Panc1 (cell line): ENCODE measurements at regions not wholly inside any gene's neighbourhood (a gene's known extent, or its start where the extent isn't known, plus 50 kb on each side); places are given as distances from the start of the nearest gene placed in this dataset.

Source experiments
- ATAC-seq: fragments of 200-7000 bp; cut with Tn5 transposase; 2 replicates; pipeline ENCODE4 v1.9.1; 2020; ENCODE audit warnings: mild to moderate bottlenecking, moderate library complexity
- BruUV-seq: library from RNA; stranded (reverse); fragments of 400-500 nt; replicated peaks from 2 replicates; lab custom pipeline; 2021; lab: Mats Ljungman, UMichigan
- CTCF ChIA-PET: fragments of 300-600 bp; sonication (Branson Sonifier 250); formaldehyde crosslinking; loops from one replicate; lab custom pipeline; 2022; ENCODE audit warnings: antibody characterized with exemption; lab: Charles Lee
- POLR2A ChIA-PET: fragments of 300-600 bp; sonication (Branson Sonifier 250); formaldehyde crosslinking; loops from one replicate; lab custom pipeline; 2022; ENCODE audit warnings: antibody characterized with exemption; lab: Charles Lee
- DNase-seq: peaks from one replicate; pipeline ENCODE4 v3.0.0-alpha.2; 2010; ENCODE audit warnings: low read depth, low spot score
- H3K27ac ChIP-seq: 2 replicates; pipeline ENCODE4 v1.5.1; 2011; ENCODE audit warnings: mild to moderate bottlenecking, low read length, inconsistent platforms
- H3K27me3 ChIP-seq: fragments of 200-500 bp; sonication (Bioruptor generic); 2 replicates; pipeline ENCODE4 v1.6.0; 2014; ENCODE audit warnings: low read length, inconsistent platforms; ENCODE audit not compliant: control insufficient read depth, insufficient read depth
- H3K36me3 ChIP-seq: fragments of 200-500 bp; sonication (Bioruptor generic); 2 replicates; pipeline ENCODE4 v1.5.1; 2014; ENCODE audit warnings: inconsistent platforms, mild to moderate bottlenecking, low read length, moderate library complexity; ENCODE audit not compliant: control insufficient read depth, insufficient read depth
- H3K4me1 ChIP-seq: 2 replicates; pipeline ENCODE4 v1.5.1; 2011; ENCODE audit warnings: inconsistent platforms, mild to moderate bottlenecking, low read length, moderate library complexity; ENCODE audit not compliant: control insufficient read depth, insufficient read depth
- H3K4me3 ChIP-seq, 2 experiments: 2 replicates each; pipeline ENCODE4 v1.5.1; 2011 to 2012; ENCODE audit warnings: low read depth in 2 of 2, low read length in 2 of 2, mild to moderate bottlenecking in 2 of 2, inconsistent platforms in 1 of 2, moderate library complexity in 1 of 2
- H3K9me3 ChIP-seq: fragments of 200-500 bp; sonication (Bioruptor generic); 2 replicates; pipeline ENCODE4 v1.5.1; 2014; ENCODE audit warnings: low read depth, mild to moderate bottlenecking, inconsistent platforms, low read length, moderate library complexity; ENCODE audit not compliant: control insufficient read depth, insufficient read depth
- CTCF ChIP-seq: fragments of 450-650 bp; IDR thresholded peaks from 2 replicates; pipeline ENCODE4 v1.5.1; 2017; ENCODE audit warnings: mild to moderate bottlenecking
- POLR2AphosphoS5 ChIP-seq: IDR thresholded peaks from 2 replicates; pipeline ENCODE4 v1.6.1; 2012; ENCODE audit warnings: mild to moderate bottlenecking, low read depth, low read length, moderate library complexity
- REST ChIP-seq, 2 experiments: IDR thresholded peaks; 2 replicates each; pipeline ENCODE4 v1.6.1; 2011 to 2012; ENCODE audit warnings: low read depth in 2 of 2, control low read depth in 1 of 2, low read length in 1 of 2, mild to moderate bottlenecking in 1 of 2, moderate library complexity in 1 of 2; ENCODE audit not compliant: insufficient read depth in 1 of 2
- SIN3A ChIP-seq: IDR thresholded peaks from 2 replicates; pipeline ENCODE4 v1.6.1; 2012; ENCODE audit warnings: low read depth, mild to moderate bottlenecking, low read length, moderate library complexity, borderline replicate concordance; ENCODE audit not compliant: insufficient read depth
- TCF7L2 ChIP-seq: IDR thresholded peaks from 2 replicates; pipeline ENCODE4 v1.6.1; 2011; ENCODE audit warnings: mild to moderate bottlenecking, low read depth, low read length, inconsistent platforms
- in situ Hi-C: cut with HindIII; loops from 2 replicates; pipeline ENCODE4 v1.10.0; 2016; ENCODE audit warnings: low sequenced_read_pairs, low pct_unique_long_range_greater_than_20kb
- intact Hi-C: fragments of 100-400 bp; cut with micrococcal nuclease; formaldehyde crosslinking; loops from one replicate; pipeline ENCODE4 v1.10.0; 2022; ENCODE audit not compliant: unreplicated experiment

- intact Hi-C loops, result no loop called here
- no peaks in the 10 kb centered on the region for H3K4me1 ChIP-seq
- CTCF ChIA-PET, result no interaction called here
- peaks cover 2% of the 10 kb centered on the region; the same call in 1 of the 2 replicates for H3K27me3 ChIP-seq
- H3K4me3 ChIP-seq, result no peak overlapping the region
- no peaks in the 10 kb centered on the region for H3K36me3 ChIP-seq
- H3K27ac ChIP-seq, result no peak overlapping the region
- BruUV-seq, result no TSS peak
- ATAC-seq (no peak), DNase-seq (no peak)
- POLR2A ChIA-PET, result no interaction called here
- in situ Hi-C loops, result no loop called here
- TF ChIP-seq TCF7L2, result no peak
- no peak for TF ChIP-seq CTCF
- no peak for TF ChIP-seq SIN3A
- no peak for TF ChIP-seq REST (IDR thresholded peaks at IDR 0.05; ENCODE audit: insufficient read depth in 1 of 2, low read depth in 2 of 2, low read length in 1 of 2)
- no peak for TF ChIP-seq POLR2AphosphoS5
- H3K9me3 ChIP-seq, result peaks cover 13% of the 10 kb centered on the region; the same call in 1 of the 2 replicates
Observed at GRCh38 chr5:71977311-71977710, 130.0 kb upstream of the MAP1B start.

- no peak for TF ChIP-seq CTCF
- no peak for TF ChIP-seq POLR2AphosphoS5
- no peak for TF ChIP-seq SIN3A
- TF ChIP-seq TCF7L2, result no peak
- TF ChIP-seq REST (IDR thresholded peaks at IDR 0.05; ENCODE audit: insufficient read depth in 1 of 2, low read depth in 2 of 2, low read length in 1 of 2), result no peak
- BruUV-seq, result no TSS peak
- H3K27ac ChIP-seq, result no peak overlapping the region
- no peak for ATAC-seq
- no peaks in the 10 kb centered on the region for H3K36me3 ChIP-seq
- in situ Hi-C loops, result no loop called here
- intact Hi-C loops, result no loop called here
- ChIA-PET POLR2A (no interaction called here), CTCF (no interaction called here)
- no peaks in the 10 kb centered on the region for H3K4me1 ChIP-seq
- no peak for DNase-seq
- H3K27me3 ChIP-seq, result peaks cover 2% of the 10 kb centered on the region; the same call in 1 of the 2 replicates
- H3K9me3 ChIP-seq, result peaks cover 14% of the 10 kb centered on the region; the same call in 1 of the 2 replicates
- H3K4me3 ChIP-seq, result no peak overlapping the region
Observed at GRCh38 chr5:71978216-71978615, 129.1 kb upstream of the MAP1B start.
